ENCODE measurements at regions not wholly inside any gene's neighbourhood (a gene's known extent, or its start where the extent isn't known, plus 50 kb on each side); places are given as distances from the start of the nearest gene placed in this dataset.

- TF ChIP-seq POLR2A (IDR thresholded peaks at IDR 0.05; ENCODE audit: low read depth) (no peak), CTCF (IDR thresholded peaks at IDR 0.05) (no peak), EP300 (IDR thresholded peaks at IDR 0.05) (no peak)
Measured at GRCh38 chr12:14214495-14214894, 151.0 kb upstream of the ATF7IP start.

Measured in esophagus muscularis mucosa (tissue), 4 donors.